Peyer's patch (tissue), 4 donors: ENCODE measurements at regions not wholly inside any gene's neighbourhood (a gene's known extent, or its start where the extent isn't known, plus 50 kb on each side); places are given as distances from the start of the nearest gene placed in this dataset.

Experiments used
- DNase-seq, 3 donors: peaks; one replicate each; pipeline ENCODE4 v3.0.0-alpha.2; 2017 to 2019
- H3K27ac ChIP-seq, 4 donors: fragments of 200-600 bp; sonication (generic); one replicate each; pipeline ENCODE4 v1.5.1; 2016 to 2019
- H3K27me3 ChIP-seq, 2 donors: fragments of 200-600 bp; sonication (generic); one replicate each; pipeline ENCODE4 v1.5.1; 2019
- H3K36me3 ChIP-seq, 3 donors: fragments of 200-600 bp; sonication (generic); one replicate each; pipeline ENCODE4 v1.5.1; 2016 to 2019
- H3K4me1 ChIP-seq, 4 donors: fragments of 200-600 bp; sonication (generic); one replicate each; pipeline ENCODE4 v1.5.1; 2016 to 2019
- H3K4me3 ChIP-seq, 4 donors: fragments of 200-600 bp; sonication (generic); 1 replicate in 3 of 4; 2 replicates in 1 of 4; pipeline ENCODE4 v1.5.1; 2016 to 2019; ENCODE audit warnings: mild to moderate bottlenecking in 1 of 4
- H3K9me3 ChIP-seq, 4 donors: fragments of 200-600 bp; sonication (generic); one replicate each; pipeline ENCODE4 v1.5.1; 2016 to 2019; ENCODE audit warnings: mild to moderate bottlenecking in 1 of 4
- POLR2A ChIP-seq, 2 donors: fragments of 450-650 bp; IDR thresholded peaks; one replicate each; pipeline ENCODE4 v1.5.1; 2017; ENCODE audit warnings: antibody characterized with exemption in 2 of 2, mild to moderate bottlenecking in 2 of 2, moderate library complexity in 2 of 2
- TF ChIP-seq, protein P1 (sequence below), 6 experiments: fragments of 450-650 bp in 4 of 6; fragments of 200-600 bp in 2 of 6; sonication (generic) in 1 of 6; IDR thresholded peaks; one replicate each; pipeline ENCODE4 v1.5.1; 2017 to 2019; ENCODE audit warnings: antibody characterized with exemption in 6 of 6, mild to moderate bottlenecking in 3 of 6, moderate library complexity in 1 of 6

- H3K27ac ChIP-seq, result no peak overlapping the region
- TF ChIP-seq POLR2A (IDR thresholded peaks at IDR 0.05), result no peak
- no peaks in the 10 kb centered on the region for H3K9me3 ChIP-seq
- DNase-seq, result no peak
- no peaks in the 10 kb centered on the region for H3K27me3 ChIP-seq
- no peaks in the 10 kb centered on the region for H3K36me3 ChIP-seq
- no peak overlapping the region for H3K4me3 ChIP-seq
- no peaks in the 10 kb centered on the region for H3K4me1 ChIP-seq
Measured at GRCh38 chr2:600542-601386, 76.4 kb downstream of the TMEM18 start.

- no peaks in the 10 kb centered on the region for H3K27me3 ChIP-seq
- no peak for DNase-seq
- no peak for TF ChIP-seq POLR2A (IDR thresholded peaks at IDR 0.05)
- TF ChIP-seq, protein P1, sequence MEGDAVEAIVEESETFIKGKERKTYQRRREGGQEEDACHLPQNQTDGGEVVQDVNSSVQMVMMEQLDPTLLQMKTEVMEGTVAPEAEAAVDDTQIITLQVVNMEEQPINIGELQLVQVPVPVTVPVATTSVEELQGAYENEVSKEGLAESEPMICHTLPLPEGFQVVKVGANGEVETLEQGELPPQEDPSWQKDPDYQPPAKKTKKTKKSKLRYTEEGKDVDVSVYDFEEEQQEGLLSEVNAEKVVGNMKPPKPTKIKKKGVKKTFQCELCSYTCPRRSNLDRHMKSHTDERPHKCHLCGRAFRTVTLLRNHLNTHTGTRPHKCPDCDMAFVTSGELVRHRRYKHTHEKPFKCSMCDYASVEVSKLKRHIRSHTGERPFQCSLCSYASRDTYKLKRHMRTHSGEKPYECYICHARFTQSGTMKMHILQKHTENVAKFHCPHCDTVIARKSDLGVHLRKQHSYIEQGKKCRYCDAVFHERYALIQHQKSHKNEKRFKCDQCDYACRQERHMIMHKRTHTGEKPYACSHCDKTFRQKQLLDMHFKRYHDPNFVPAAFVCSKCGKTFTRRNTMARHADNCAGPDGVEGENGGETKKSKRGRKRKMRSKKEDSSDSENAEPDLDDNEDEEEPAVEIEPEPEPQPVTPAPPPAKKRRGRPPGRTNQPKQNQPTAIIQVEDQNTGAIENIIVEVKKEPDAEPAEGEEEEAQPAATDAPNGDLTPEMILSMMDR (IDR thresholded peaks at IDR 0.05), result no peak
- no peak overlapping the region for H3K4me3 ChIP-seq
- no peaks in the 10 kb centered on the region for H3K4me1 ChIP-seq
- no peaks in the 10 kb centered on the region for H3K36me3 ChIP-seq
- no peak overlapping the region for H3K27ac ChIP-seq
- H3K9me3 ChIP-seq, result no peaks in the 10 kb centered on the region
Measured at GRCh38 chr2:599601-600000, 77.6 kb downstream of the TMEM18 start.

DNA sequence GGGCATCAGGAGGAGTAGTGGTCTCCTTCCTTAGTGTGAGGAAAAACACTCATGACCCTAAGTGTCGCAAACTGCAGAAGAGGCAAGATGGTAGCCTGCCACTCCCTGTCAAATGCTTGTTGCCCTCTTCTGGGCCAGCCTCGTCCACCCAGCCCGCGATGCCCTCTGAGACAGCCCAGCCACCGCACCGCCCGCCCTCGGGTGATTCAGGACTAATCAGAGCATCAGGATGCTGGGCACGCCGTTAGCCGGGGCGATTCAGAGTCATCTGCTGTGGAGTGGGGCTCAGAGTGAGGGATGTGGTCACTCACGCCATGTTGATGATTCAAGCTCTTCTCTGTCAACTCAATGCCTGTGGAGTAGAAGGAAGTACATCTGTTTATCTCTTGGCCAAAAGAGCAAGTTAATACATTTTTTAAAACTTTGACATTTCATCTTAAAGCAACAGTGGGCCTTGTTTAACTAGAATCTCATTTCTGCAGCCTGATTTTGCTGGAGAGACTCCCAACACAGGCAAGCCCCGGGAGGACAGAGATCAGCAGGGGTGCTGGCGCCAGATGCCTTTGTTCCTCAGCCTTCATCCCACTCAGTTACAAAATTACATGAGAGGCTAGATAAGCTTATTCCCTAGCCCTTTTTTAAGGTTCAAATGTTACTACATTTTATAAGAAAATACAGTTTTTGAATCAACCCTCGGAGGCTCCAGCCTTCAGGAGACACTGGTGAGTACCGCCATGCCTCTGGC, 79.0 kb downstream of the TMEM18 start:
- Histone ChIP-seq H3K4me3 (no peak overlapping the region), H3K9me3 (no peaks in the 10 kb centered on the region), H3K36me3 (no peaks in the 10 kb centered on the region), H3K4me1 (no peaks in the 10 kb centered on the region), H3K27ac (no peak overlapping the region), H3K27me3 (no peaks in the 10 kb centered on the region)
- no peak for DNase-seq
- TF ChIP-seq POLR2A (IDR thresholded peaks at IDR 0.05), result no peak
- TF ChIP-seq, protein P1 (IDR thresholded peaks at IDR 0.05), result no peak

GRCh38 chr2:595831-596592, 81.2 kb downstream of the TMEM18 start:
- no peak for DNase-seq

DNA sequence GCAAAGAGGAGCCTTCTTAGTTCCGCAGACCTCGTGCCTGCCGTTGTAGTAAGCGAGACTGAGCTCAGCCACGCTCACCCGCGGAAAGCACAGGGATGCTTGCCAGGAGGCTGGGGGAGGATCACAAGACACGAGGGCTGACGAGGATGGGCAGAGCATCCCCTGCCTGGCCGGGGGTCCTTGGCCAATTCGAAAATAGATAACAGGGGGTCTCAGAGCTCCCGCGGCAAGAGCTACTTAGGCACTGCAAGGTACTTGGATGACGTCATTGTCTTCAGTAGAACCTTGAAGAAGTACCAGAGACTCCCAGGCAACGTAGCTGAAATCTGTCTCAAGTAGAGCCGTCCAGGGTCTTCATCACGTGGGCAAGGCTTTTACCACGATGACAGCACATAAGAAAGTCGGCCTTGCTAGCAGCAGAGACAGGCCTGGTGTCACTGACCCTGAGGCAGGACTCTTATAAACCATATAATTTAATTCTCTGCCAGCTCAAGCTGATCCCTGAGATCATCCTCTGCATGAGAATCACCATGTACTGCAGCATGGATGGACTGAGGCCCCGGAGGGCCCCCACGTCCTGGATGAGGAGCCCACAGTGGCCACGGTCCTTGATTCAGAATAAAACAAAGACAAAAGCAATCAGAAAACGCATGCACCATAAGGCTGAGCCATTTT, 81.9 kb downstream of the TMEM18 start:
- Histone ChIP-seq H3K27ac (no peak overlapping the region), H3K36me3 (no peaks in the 10 kb centered on the region), H3K9me3 (no peaks in the 10 kb centered on the region), H3K4me3 (no peak overlapping the region), H3K4me1 (no peaks in the 10 kb centered on the region), H3K27me3 (no peaks in the 10 kb centered on the region)
- DNase-seq, result no peak
- TF ChIP-seq, protein P1 (IDR thresholded peaks at IDR 0.05), result no peak
- no peak for TF ChIP-seq POLR2A (IDR thresholded peaks at IDR 0.05)

More at GRCh38 chr2:595831-596592, 81.2 kb downstream of the TMEM18 start:
- no peaks in the 10 kb centered on the region for H3K36me3 ChIP-seq
- no peak overlapping the region for H3K4me3 ChIP-seq
- H3K27ac ChIP-seq, result no peak overlapping the region
- TF ChIP-seq, protein P1 (IDR thresholded peaks at IDR 0.05), result no peak
- no peak for TF ChIP-seq POLR2A (IDR thresholded peaks at IDR 0.05)
- H3K27me3 ChIP-seq, result no peaks in the 10 kb centered on the region
- no peaks in the 10 kb centered on the region for H3K9me3 ChIP-seq
- no peaks in the 10 kb centered on the region for H3K4me1 ChIP-seq
